ENCODE measurements at regions not wholly inside any gene's neighbourhood (a gene's known extent, or its start where the extent isn't known, plus 50 kb on each side); places are given as distances from the start of the nearest gene placed in this dataset.

- TF ChIP-seq YY1 (IDR thresholded peaks at IDR 0.05; ENCODE audit: insufficient read depth, insufficient read length): no peak
- TF ChIP-seq ZNF274 (IDR thresholded peaks at IDR 0.05; ENCODE audit: low read depth, low read length): no peak
- no peak for TF ChIP-seq SUZ12 (IDR thresholded peaks at IDR 0.05; ENCODE audit: extremely low read depth, insufficient read depth, insufficient read length)
Measured at GRCh38 chr5:18090177-18090576, 455.9 kb downstream of the TAF11L14 start.

Measured in NT2/D1 (cell line).